Tongue (tissue), 1 donor: ENCODE measurements at regions not wholly inside any gene's neighbourhood (a gene's known extent, or its start where the extent isn't known, plus 50 kb on each side); places are given as distances from the start of the nearest gene placed in this dataset.

Experiments
- DNase-seq: peaks from one replicate; pipeline ENCODE4 v3.0.0-alpha.2; 2015

GRCh38 chr18:39842366-39842914 lies 2112.6 kb upstream of the PIK3C3 start:
- DNase-seq = peak; percentile 12

GRCh38 chr18:39841482-39842365 lies 2113.3 kb upstream of the PIK3C3 start:
- peak; percentile 86 for DNase-seq

GRCh38 chr18:39840856-39841481 lies 2114.1 kb upstream of the PIK3C3 start:
- peak; percentile 44 for DNase-seq

GRCh38 chr18:39840406-39840805 lies 2114.6 kb upstream of the PIK3C3 start:
- DNase-seq = peak; percentile 31

GRCh38 chr18:39839782-39840181 lies 2115.3 kb upstream of the PIK3C3 start:
- no peak for DNase-seq

GRCh38 chr18:39838831-39839230 lies 2116.2 kb upstream of the PIK3C3 start:
- DNase-seq = no peak

GRCh38 chr18:39835303-39836030 lies 2119.6 kb upstream of the PIK3C3 start:
- no peak for DNase-seq

- DNase-seq = no peak
These were observed 2120.4 kb upstream of the PIK3C3 start for GRCh38 chr18:39834636-39835035.

GRCh38 chr18:39825485-39826150 lies 2129.4 kb upstream of the PIK3C3 start:
- DNase-seq = no peak

GRCh38 chr18:39806525-39806924 lies 2148.5 kb upstream of the PIK3C3 start:
- no peak for DNase-seq

- DNase-seq = no peak
These were observed 2149.8 kb upstream of the PIK3C3 start for GRCh38 chr18:39805218-39805617.

GRCh38 chr18:39802648-39803229 lies 2152.3 kb upstream of the PIK3C3 start:
- no peak for DNase-seq

- no peak for DNase-seq
These were observed 2153.2 kb upstream of the PIK3C3 start for GRCh38 chr18:39801848-39802247.

- DNase-seq = no peak
These were observed 2154.0 kb upstream of the PIK3C3 start for GRCh38 chr18:39801010-39801409.

- DNase-seq = peak; percentile 42
These were observed 2156.0 kb upstream of the PIK3C3 start for GRCh38 chr18:39799006-39799405.

- no peak for DNase-seq
These were observed 2158.6 kb upstream of the PIK3C3 start for GRCh38 chr18:39796393-39796792.

- no peak for DNase-seq
These were observed 2159.7 kb upstream of the PIK3C3 start for GRCh38 chr18:39795350-39795749.

- no peak for DNase-seq
These were observed 2161.4 kb upstream of the PIK3C3 start for GRCh38 chr18:39793609-39794008.

- DNase-seq = no peak
These were observed 2166.7 kb upstream of the PIK3C3 start for GRCh38 chr18:39788383-39788782.

GRCh38 chr18:39786477-39786876 lies 2168.6 kb upstream of the PIK3C3 start:
- DNase-seq = no peak

- no peak for DNase-seq
These were observed 2170.5 kb upstream of the PIK3C3 start for GRCh38 chr18:39784541-39784940.

GRCh38 chr18:39781565-39781964 lies 2173.5 kb upstream of the PIK3C3 start:
- no peak for DNase-seq
